GM12865 (cell line): ENCODE measurements at regions not wholly inside any gene's neighbourhood (a gene's known extent, or its start where the extent isn't known, plus 50 kb on each side); places are given as distances from the start of the nearest gene placed in this dataset.

Experiments
- DNase-seq: peaks from one replicate; pipeline ENCODE4 v3.0.0; 2010; ENCODE audit warnings: low read depth
- H3K4me3 ChIP-seq: 2 replicates; pipeline ENCODE4 v1.5.1; 2011; ENCODE audit warnings: mild to moderate bottlenecking, low read depth, low read length, control low read depth
- CTCF ChIP-seq: IDR thresholded peaks from 2 replicates; pipeline ENCODE4 v1.5.1; 2011; ENCODE audit warnings: low read length, control low read depth, low read depth, inconsistent platforms; ENCODE audit not compliant: insufficient read depth; ENCODE audit errors: missing control alignments

DNA sequence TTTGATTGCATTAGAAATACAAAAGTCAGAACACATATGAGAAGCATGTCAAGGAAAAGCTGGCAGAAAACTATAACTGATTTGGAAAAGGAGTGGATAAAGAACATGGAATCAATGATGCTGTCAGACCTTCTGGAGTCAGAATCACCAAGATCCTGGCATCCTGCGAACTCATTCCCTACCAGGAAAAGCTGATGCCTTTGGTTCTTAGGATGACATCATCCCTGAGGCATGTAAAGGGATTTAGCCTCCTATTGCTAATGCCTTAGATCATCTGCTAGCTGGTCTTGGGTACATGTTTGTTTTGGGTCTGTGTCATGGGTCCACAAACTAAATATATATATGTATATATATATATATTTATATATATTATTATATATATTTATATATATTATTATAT, 680.7 kb downstream of the EPHA4 start:
- no peak for DNase-seq
- no peak for TF ChIP-seq CTCF
- H3K4me3 ChIP-seq, result no peak overlapping the region

GRCh38 chr2:220892018-220892634, 680.0 kb downstream of the EPHA4 start:
- TF ChIP-seq CTCF, result no peak
- H3K4me3 ChIP-seq, result no peak overlapping the region
- DNase-seq, result no peak

DNA sequence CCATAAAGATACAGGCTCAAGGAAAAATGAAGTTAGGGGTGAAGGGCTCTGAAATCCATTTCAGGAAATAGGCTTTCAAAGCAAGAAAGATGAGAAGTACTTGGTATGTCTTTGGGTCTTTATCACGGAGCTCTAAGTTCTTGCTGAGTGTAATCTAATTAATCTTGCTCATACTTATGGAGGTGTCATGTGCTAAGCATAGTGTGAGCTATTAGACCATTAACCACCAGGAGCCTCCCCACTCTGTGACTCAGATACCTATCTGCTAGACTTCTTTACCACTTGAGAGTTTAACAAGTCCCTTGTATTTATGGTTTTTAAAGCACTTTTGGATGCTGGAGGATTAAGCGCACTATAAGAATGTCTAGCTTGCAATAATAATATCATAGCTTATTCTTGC, 678.7 kb downstream of the EPHA4 start:
- no peak overlapping the region for H3K4me3 ChIP-seq
- TF ChIP-seq CTCF, result no peak
- DNase-seq, result no peak

DNA sequence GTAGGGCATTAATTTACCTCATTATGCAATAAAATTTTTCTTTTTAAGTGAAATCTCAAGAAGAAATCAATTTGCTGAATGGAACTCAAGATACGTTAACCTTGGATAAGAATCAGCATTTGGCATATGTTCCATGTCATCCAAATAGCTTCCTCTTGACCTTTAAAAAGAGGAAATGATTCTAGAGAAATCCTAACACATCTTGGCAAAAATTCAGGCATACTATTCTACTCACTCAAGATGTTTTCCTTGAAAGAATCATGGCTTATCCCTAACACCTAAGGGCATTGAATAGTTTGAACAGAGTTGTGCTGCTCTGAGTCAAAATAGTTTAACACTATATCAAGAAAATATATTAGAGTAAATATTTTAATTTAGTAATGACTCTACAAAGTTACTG, 678.0 kb downstream of the EPHA4 start:
- no peak overlapping the region for H3K4me3 ChIP-seq
- TF ChIP-seq CTCF, result no peak
- DNase-seq, result no peak

DNA sequence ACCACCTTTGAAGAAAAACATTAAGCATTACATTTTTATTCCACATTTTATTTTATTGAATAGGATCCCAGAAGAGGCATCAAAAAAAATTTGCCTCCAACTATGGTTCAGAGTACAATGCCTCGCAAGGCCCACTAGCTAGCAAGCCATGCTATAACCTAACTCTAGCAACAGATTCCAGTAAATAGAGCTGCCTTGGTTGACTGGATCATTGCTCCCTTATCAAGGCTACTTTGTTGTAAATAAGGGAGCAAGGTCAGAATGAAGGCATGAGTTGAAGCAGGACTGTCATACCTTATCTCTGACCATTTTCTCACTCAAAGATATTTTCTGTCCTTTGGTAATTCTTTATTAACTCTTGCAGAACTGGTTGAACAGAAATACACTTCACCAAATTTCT, 672.6 kb downstream of the EPHA4 start:
- DNase-seq, result no peak
- no peak for TF ChIP-seq CTCF
- no peak overlapping the region for H3K4me3 ChIP-seq

- no peak overlapping the region for H3K4me3 ChIP-seq
- TF ChIP-seq CTCF, result no peak
- no peak for DNase-seq
These were observed 668.1 kb downstream of the EPHA4 start for GRCh38 chr2:220904015-220904414.

- TF ChIP-seq CTCF, result no peak
- DNase-seq, result no peak
These were observed 658.7 kb downstream of the EPHA4 start for GRCh38 chr2:220913384-220913783.

More at GRCh38 chr2:220913384-220913783, 658.7 kb downstream of the EPHA4 start:
- no peak overlapping the region for H3K4me3 ChIP-seq
